ENCODE measurements at regions not wholly inside any gene's neighbourhood (a gene's known extent, or its start where the extent isn't known, plus 50 kb on each side); places are given as distances from the start of the nearest gene placed in this dataset.

- H3K4me3 ChIP-seq, result no peak overlapping the region
- H3K27ac ChIP-seq, result peak overlapping the region; percentile 38 to 46
- no peak for TF ChIP-seq CTCF (IDR thresholded peaks at IDR 0.05)
- no peak for DNase-seq (ENCODE audit: low spot score)
These were observed 84.7 kb downstream of the CDC42EP3 start for GRCh38 chr2:37586663-37587317.

GRCh38 chr2:37587817-37588216 lies 83.6 kb downstream of the CDC42EP3 start:
- TF ChIP-seq CTCF (IDR thresholded peaks at IDR 0.05), result no peak
- no peak for DNase-seq (ENCODE audit: low spot score)
- Histone ChIP-seq H3K27ac (no peak overlapping the region), H3K4me3 (no peak overlapping the region)

- no peak for DNase-seq (ENCODE audit: low spot score)
These were observed 83.1 kb downstream of the CDC42EP3 start for GRCh38 chr2:37588316-37588777.

GRCh38 chr2:37589298-37589697 lies 82.1 kb downstream of the CDC42EP3 start:
- H3K27ac ChIP-seq, result peak overlapping the region in 1 of 2 donors; percentile 1
- no peak overlapping the region for H3K4me3 ChIP-seq
- TF ChIP-seq CTCF (IDR thresholded peaks at IDR 0.05), result no peak
- DNase-seq (ENCODE audit: low spot score), result no peak

More at GRCh38 chr2:37588316-37588777, 83.1 kb downstream of the CDC42EP3 start:
- no peak overlapping the region for H3K4me3 ChIP-seq
- no peak overlapping the region for H3K27ac ChIP-seq
- no peak for TF ChIP-seq CTCF (IDR thresholded peaks at IDR 0.05)

GRCh38 chr2:37590119-37590571 lies 81.3 kb downstream of the CDC42EP3 start:
- no peak for TF ChIP-seq CTCF (IDR thresholded peaks at IDR 0.05)
- no peak overlapping the region for H3K4me3 ChIP-seq
- H3K27ac ChIP-seq, result peak overlapping the region in 1 of 2 donors; percentile 24
- DNase-seq (ENCODE audit: low spot score), result no peak
